Kidney (tissue), 13 donors: ENCODE measurements at regions not wholly inside any gene's neighbourhood (a gene's known extent, or its start where the extent isn't known, plus 50 kb on each side); places are given as distances from the start of the nearest gene placed in this dataset.

ENCODE experiments used
- DNase-seq, 5 donors: peaks; one replicate each; pipeline ENCODE4 v3.0.0-alpha.2; 2013 to 2020
- FAIRE-seq: peaks from 2 replicates; lab custom pipeline; 2012; peaks lifted over from hg19 to GRCh38; lab: Jason Lieb, UNC
- H3K27ac ChIP-seq, 2 donors: one replicate each; pipeline ENCODE4 v1.7.0; 2013; ENCODE audit warnings: low read depth in 2 of 2, low read length in 2 of 2, inconsistent platforms in 1 of 2
- H3K27me3 ChIP-seq: one replicate; pipeline ENCODE4 v1.7.1; 2013; ENCODE audit warnings: low read length, inconsistent platforms; ENCODE audit not compliant: control insufficient read depth, insufficient read depth
- H3K36me3 ChIP-seq, 3 donors: one replicate each; pipeline versions ENCODE4 v1.7.0 to v1.7.1; 2013; ENCODE audit warnings: low read length in 3 of 3, control low read depth in 1 of 3, inconsistent platforms in 1 of 3; ENCODE audit not compliant: insufficient read depth in 3 of 3, control insufficient read depth in 2 of 3
- H3K4me1 ChIP-seq, 3 donors: one replicate each; pipeline versions ENCODE4 v1.7.0 to v1.7.1; 2013; ENCODE audit warnings: low read length in 3 of 3, inconsistent platforms in 1 of 3, low read depth in 1 of 3; ENCODE audit not compliant: control insufficient read depth in 2 of 3, insufficient read depth in 2 of 3
- H3K4me3 ChIP-seq, 3 donors: one replicate each; pipeline versions ENCODE4 v1.7.0 to v1.8.1; 2013; ENCODE audit warnings: low read length in 3 of 3, control low read depth in 1 of 3, inconsistent platforms in 1 of 3
- H3K9ac ChIP-seq, 3 donors: one replicate each; pipeline versions ENCODE4 v1.7.0 to v1.7.1; 2013; ENCODE audit warnings: low read length in 3 of 3, control low read depth in 1 of 3, inconsistent platforms in 1 of 3
- H3K9me3 ChIP-seq, 3 donors: one replicate each; pipeline versions ENCODE4 v1.7.0 to v1.7.1; 2013; ENCODE audit warnings: low read length in 3 of 3, control low read depth in 1 of 3, inconsistent platforms in 1 of 3; ENCODE audit not compliant: control insufficient read depth in 2 of 3, insufficient read depth in 1 of 3
- intact Hi-C: fragments of 100-400 bp; cut with DNase I; formaldehyde crosslinking; loops from one replicate; pipeline ENCODE4 v1.11.1; 2022
- TF ChIP-seq, protein P1 (sequence below): IDR thresholded peaks from 3 replicates; pipeline ENCODE4 v1.5.1; 2012; ENCODE audit warnings: mild to moderate bottlenecking, moderate library complexity, borderline replicate concordance; ENCODE audit not compliant: insufficient read depth; ENCODE audit errors: extremely low read depth
- donor health status: control.
- donor health status: control.
- donor health status: control.
- donor health status: control.
- donor health status: control.
- donor health status: DM: yes; HTN: yes; CAD: no.
- donor health status: Normal renal cell carcinoma (clear cell type).

DNA sequence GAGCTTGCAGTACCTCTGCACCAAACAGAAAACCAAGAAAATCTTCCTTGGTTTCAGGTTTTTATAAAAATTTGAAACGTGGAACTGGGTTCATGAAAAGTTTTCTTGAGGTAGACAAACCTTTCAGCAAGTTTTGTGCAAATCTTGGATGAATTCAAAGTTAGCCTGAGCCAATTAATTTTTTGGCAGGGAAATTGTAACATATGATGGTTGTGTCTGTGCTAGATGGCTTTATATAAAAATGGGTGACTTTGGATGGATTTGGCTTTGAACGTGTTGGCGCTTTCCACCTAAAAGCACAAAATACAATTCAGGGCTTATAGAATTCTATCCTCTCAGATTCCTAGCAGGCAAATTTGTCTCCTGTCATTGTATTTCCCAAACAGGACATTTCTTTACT lies 524.4 kb downstream of the CAAP1 start:
- no peak for FAIRE-seq
- no peaks in the 10 kb centered on the region for H3K4me1 ChIP-seq
- H3K9me3 ChIP-seq: no peaks in the 10 kb centered on the region
- intact Hi-C loops: no loop called here
- no peaks in the 10 kb centered on the region for H3K27me3 ChIP-seq
- no peak overlapping the region for H3K4me3 ChIP-seq
- DNase-seq: no peak
- H3K9ac ChIP-seq: no peak overlapping the region
- H3K27ac ChIP-seq: no peak overlapping the region
- no peaks in the 10 kb centered on the region for H3K36me3 ChIP-seq
- TF ChIP-seq, protein P1, sequence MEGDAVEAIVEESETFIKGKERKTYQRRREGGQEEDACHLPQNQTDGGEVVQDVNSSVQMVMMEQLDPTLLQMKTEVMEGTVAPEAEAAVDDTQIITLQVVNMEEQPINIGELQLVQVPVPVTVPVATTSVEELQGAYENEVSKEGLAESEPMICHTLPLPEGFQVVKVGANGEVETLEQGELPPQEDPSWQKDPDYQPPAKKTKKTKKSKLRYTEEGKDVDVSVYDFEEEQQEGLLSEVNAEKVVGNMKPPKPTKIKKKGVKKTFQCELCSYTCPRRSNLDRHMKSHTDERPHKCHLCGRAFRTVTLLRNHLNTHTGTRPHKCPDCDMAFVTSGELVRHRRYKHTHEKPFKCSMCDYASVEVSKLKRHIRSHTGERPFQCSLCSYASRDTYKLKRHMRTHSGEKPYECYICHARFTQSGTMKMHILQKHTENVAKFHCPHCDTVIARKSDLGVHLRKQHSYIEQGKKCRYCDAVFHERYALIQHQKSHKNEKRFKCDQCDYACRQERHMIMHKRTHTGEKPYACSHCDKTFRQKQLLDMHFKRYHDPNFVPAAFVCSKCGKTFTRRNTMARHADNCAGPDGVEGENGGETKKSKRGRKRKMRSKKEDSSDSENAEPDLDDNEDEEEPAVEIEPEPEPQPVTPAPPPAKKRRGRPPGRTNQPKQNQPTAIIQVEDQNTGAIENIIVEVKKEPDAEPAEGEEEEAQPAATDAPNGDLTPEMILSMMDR: no peak

DNA sequence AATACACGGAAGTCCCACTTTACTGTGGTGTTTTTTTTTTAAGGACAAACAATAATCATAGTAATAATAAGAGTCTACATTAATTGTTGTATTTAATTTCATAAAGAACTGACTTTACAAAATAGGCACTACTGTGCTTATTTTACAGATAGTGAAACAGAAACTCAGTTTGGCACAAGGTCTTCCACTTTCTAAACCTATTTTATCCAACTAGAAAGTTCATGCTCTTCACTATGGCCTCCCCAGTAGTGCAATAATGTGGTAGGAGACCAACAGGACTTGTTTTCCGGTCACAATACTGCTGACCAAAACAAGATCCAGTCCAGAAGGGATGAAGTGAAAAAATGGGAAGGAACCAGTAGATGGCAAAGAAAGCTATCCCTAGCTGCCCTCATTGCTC lies 531.6 kb downstream of the CAAP1 start:
- no peak for FAIRE-seq
- Histone ChIP-seq H3K27me3 (no peaks in the 10 kb centered on the region), H3K4me1 (no peaks in the 10 kb centered on the region), H3K27ac (no peak overlapping the region), H3K9ac (no peak overlapping the region), H3K4me3 (no peak overlapping the region), H3K9me3 (no peaks in the 10 kb centered on the region), H3K36me3 (no peaks in the 10 kb centered on the region)
- TF ChIP-seq, protein P1: no peak
- intact Hi-C loops: no loop called here
- no peak for DNase-seq

DNA sequence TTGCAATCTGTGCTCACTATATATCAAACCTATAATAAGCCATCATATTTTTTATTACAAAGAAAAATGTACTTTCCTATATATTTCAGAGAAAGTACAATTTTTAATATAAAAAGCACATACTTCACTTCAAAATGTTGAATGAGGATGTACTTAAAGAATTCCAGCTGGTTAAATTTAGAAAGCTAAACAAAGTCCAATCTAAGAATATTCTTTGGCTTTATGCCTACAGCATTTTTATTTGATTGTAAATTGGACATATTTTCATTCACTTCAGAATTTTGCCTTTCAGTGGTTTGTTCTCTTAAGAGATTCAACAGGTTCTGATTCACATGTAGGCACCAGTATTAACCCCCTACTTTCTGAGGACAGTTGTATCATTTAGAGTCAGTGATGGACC lies 533.8 kb downstream of the CAAP1 start:
- H3K27me3 ChIP-seq: no peaks in the 10 kb centered on the region
- FAIRE-seq (no peak), DNase-seq (no peak)
- no peaks in the 10 kb centered on the region for H3K9me3 ChIP-seq
- H3K4me1 ChIP-seq: no peaks in the 10 kb centered on the region
- H3K4me3 ChIP-seq: no peak overlapping the region
- no peak overlapping the region for H3K9ac ChIP-seq
- intact Hi-C loops: no loop called here
- TF ChIP-seq, protein P1: no peak
- no peaks in the 10 kb centered on the region for H3K36me3 ChIP-seq
- H3K27ac ChIP-seq: no peak overlapping the region

DNA sequence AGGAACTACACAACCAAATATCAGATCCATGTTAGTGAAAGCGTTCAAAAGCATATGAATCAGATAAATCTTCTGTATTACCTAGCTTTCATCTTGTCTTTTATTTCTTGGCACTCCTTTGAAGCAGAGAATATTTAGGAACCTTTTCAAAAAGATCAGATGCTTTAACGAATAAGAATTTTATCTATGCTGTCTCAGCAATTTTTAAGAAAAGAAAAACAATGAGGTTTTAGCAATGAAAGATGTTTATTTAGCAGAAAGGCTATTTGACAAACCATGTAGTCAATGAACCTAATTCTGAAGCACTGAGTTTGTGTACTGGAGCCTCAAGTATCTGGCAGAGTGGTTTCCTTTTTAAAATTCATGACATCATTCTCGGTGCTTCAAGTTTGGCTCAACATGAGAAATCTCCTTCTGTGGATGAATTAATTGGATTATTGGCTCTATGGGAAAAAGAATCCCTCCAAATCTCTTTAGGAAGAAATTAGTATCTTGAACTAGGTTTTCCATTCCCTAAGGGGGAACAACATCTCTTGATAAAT lies 534.7 kb downstream of the CAAP1 start:
- intact Hi-C loops: no loop called here
- no peak for DNase-seq
- Histone ChIP-seq H3K4me1 (no peaks in the 10 kb centered on the region), H3K4me3 (no peak overlapping the region), H3K9me3 (no peaks in the 10 kb centered on the region), H3K9ac (no peak overlapping the region), H3K36me3 (no peaks in the 10 kb centered on the region), H3K27ac (no peak overlapping the region), H3K27me3 (no peaks in the 10 kb centered on the region)
- FAIRE-seq: no peak
- TF ChIP-seq, protein P1: no peak
